ENCODE measurements at regions not wholly inside any gene's neighbourhood (a gene's known extent, or its start where the extent isn't known, plus 50 kb on each side); places are given as distances from the start of the nearest gene placed in this dataset.
A peak's percentile ranks its signal among the peaks of the same experiment; 100 is the strongest.

- TF ChIP-seq, protein P1, sequence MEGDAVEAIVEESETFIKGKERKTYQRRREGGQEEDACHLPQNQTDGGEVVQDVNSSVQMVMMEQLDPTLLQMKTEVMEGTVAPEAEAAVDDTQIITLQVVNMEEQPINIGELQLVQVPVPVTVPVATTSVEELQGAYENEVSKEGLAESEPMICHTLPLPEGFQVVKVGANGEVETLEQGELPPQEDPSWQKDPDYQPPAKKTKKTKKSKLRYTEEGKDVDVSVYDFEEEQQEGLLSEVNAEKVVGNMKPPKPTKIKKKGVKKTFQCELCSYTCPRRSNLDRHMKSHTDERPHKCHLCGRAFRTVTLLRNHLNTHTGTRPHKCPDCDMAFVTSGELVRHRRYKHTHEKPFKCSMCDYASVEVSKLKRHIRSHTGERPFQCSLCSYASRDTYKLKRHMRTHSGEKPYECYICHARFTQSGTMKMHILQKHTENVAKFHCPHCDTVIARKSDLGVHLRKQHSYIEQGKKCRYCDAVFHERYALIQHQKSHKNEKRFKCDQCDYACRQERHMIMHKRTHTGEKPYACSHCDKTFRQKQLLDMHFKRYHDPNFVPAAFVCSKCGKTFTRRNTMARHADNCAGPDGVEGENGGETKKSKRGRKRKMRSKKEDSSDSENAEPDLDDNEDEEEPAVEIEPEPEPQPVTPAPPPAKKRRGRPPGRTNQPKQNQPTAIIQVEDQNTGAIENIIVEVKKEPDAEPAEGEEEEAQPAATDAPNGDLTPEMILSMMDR (IDR thresholded peaks at IDR 0.05) = peak in 1 of 6 experiments; percentile 21
- TF ChIP-seq POLR2A (IDR thresholded peaks at IDR 0.05) = no peak
Measured at GRCh38 chr13:103510007-103510535, 443.9 kb upstream of the SLC10A2 start.

All from thyroid gland (tissue), 4 donors.